ENCODE measurements at regions not wholly inside any gene's neighbourhood (a gene's known extent, or its start where the extent isn't known, plus 50 kb on each side); places are given as distances from the start of the nearest gene placed in this dataset.

GRCh38 chr10:6776170-6776569, 196.1 kb upstream of the PRKCQ start:
- TF ChIP-seq CTCF (conservative IDR thresholded peaks at IDR 0.05): no peak
- no peak overlapping the region for H2BK5ac ChIP-seq (ENCODE audit: insufficient read length, low read length)

More at GRCh38 chr10:6776170-6776569, 196.1 kb upstream of the PRKCQ start:
- Mint-ChIP-seq H3K4me1 (peaks cover 5 to 6% of the 10 kb centered on the region in 2 experiments; a peak in 3 of 4 replicates), H3K9me3 (peaks cover 3 to 4% of the 10 kb centered on the region in 2 experiments; a peak in 3 of 5 replicates), H3K4me3 (no peak overlapping the region), H3K36me3 (ENCODE audit: insufficient read depth in 1 of 3, low read depth in 3 of 3) (peaks cover 0 to 5% (median 2%) of the 10 kb centered on the region in 3 experiments; a peak in 5 of 7 replicates), H3K27ac (no peak overlapping the region), H3K27me3 (ENCODE audit: low read depth) (peaks cover 4% of the 10 kb centered on the region; the same call in 1 of the 2 replicates)
- no peak overlapping the region for H3K4me2 ChIP-seq (ENCODE audit: insufficient read depth, insufficient read length, low read length)
- H2BK12ac ChIP-seq (ENCODE audit: insufficient read length, low read depth, low read length): no peak overlapping the region
- H3K4me1 ChIP-seq (ENCODE audit: insufficient read depth, low read length): no peaks in the 10 kb centered on the region; the same call in 1 of the 2 replicates
- no peak overlapping the region for H3K9ac ChIP-seq (ENCODE audit: extremely low read depth, insufficient read length, low read length)
- no peak overlapping the region for H3K23ac ChIP-seq (ENCODE audit: insufficient read length, low read depth, low read length)
- no peak overlapping the region for H2BK15ac ChIP-seq (ENCODE audit: low read depth, low read length)
- no peak overlapping the region for H2AK5ac ChIP-seq (ENCODE audit: insufficient read length, low read length)
- H3K79me2 ChIP-seq (ENCODE audit: insufficient read depth, low read length): no peaks in the 10 kb centered on the region
- H3K56ac ChIP-seq (ENCODE audit: insufficient read length, low read depth, low read length): no peak overlapping the region
- no peak overlapping the region for H4K5ac ChIP-seq (ENCODE audit: insufficient read length, low read depth, low read length)
- H2BK20ac ChIP-seq (ENCODE audit: low read depth, low read length, poor library complexity, severe bottlenecking): no peak overlapping the region
- H3T11ph ChIP-seq (ENCODE audit: low read length): no peak overlapping the region
- H3K23me2 ChIP-seq (ENCODE audit: insufficient read length, low read depth, low read length, poor library complexity, severe bottlenecking): no peaks in the 10 kb centered on the region
- no peak overlapping the region for H2BK120ac ChIP-seq (ENCODE audit: low read depth, low read length, poor library complexity, severe bottlenecking)
- no peak overlapping the region for H4K91ac ChIP-seq (ENCODE audit: insufficient read length, low read depth, low read length)
- no peaks in the 10 kb centered on the region for H3K9me3 ChIP-seq (ENCODE audit: control insufficient read depth, low read depth, low read length)
- H3K27ac ChIP-seq (ENCODE audit: insufficient read length, low read depth, low read length): no peak overlapping the region
- no CpG with 5 or more reads among the region's 5 CpGs for WGBS (ENCODE audit: extremely low coverage, insufficient read length, low lambda C conversion rate)
- no peak overlapping the region for H3K4ac ChIP-seq (ENCODE audit: low read depth, low read length)
- no peaks in the 10 kb centered on the region for H4K20me1 ChIP-seq (ENCODE audit: control insufficient read depth, insufficient read depth, insufficient read length)
- no peak overlapping the region for H3K18ac ChIP-seq (ENCODE audit: insufficient read length, low read depth, low read length)
- no peak overlapping the region for H4K8ac ChIP-seq (replicated peaks; ENCODE audit: insufficient read length, low read depth, low read length)
- no peaks in the 10 kb centered on the region for H3K27me3 ChIP-seq (ENCODE audit: insufficient read depth, low read length)
- no peaks in the 10 kb centered on the region for H3K79me1 ChIP-seq (ENCODE audit: insufficient read depth, low read depth, low read length, poor library complexity, severe bottlenecking)
- H2AFZ ChIP-seq (ENCODE audit: low read length): no peak overlapping the region
- H3K14ac ChIP-seq (ENCODE audit: insufficient read depth, low read length): no peak overlapping the region
- DNase-seq: no peak

Data from H9 (cell line).